SK-N-SH (cell line): ENCODE measurements at regions not wholly inside any gene's neighbourhood (a gene's known extent, or its start where the extent isn't known, plus 50 kb on each side); places are given as distances from the start of the nearest gene placed in this dataset.

Source experiments
- CHD2 ChIP-seq: fragments of 150-350 bp; IDR thresholded peaks from 2 replicates; pipeline ENCODE4 v1.6.1; 2018; ENCODE audit warnings: low read length; ENCODE audit not compliant: partially characterized antibody
- EP300 ChIP-seq, 2 experiments: IDR thresholded peaks; 2 replicates each; pipeline versions ENCODE4 v1.4.0 to v1.6.1; 2012; ENCODE audit warnings: borderline replicate concordance in 1 of 2, low read depth in 1 of 2, low read length in 1 of 2
- FOXJ3 ChIP-seq: sonication (generic); formaldehyde crosslinking; IDR thresholded peaks from 2 replicates; pipeline ENCODE4 v1.5.1; 2020; ENCODE audit warnings: mild to moderate bottlenecking, missing genetic modification reagents
- POLR2AphosphoS5 ChIP-seq: IDR thresholded peaks from 2 replicates; pipeline ENCODE4 v1.6.1; 2012; ENCODE audit warnings: low read depth, low read length
- RAD21 ChIP-seq: IDR thresholded peaks from 2 replicates; pipeline ENCODE4 v1.6.1; 2012; ENCODE audit warnings: mild to moderate bottlenecking, low read length
- RCOR1 ChIP-seq: fragments of 150-350 bp; IDR thresholded peaks from 2 replicates; pipeline ENCODE4 v1.6.1; 2017; ENCODE audit warnings: antibody characterized with exemption, low read length
- RXRA ChIP-seq: IDR thresholded peaks from 2 replicates; pipeline ENCODE4 v1.4.0; 2012; ENCODE audit warnings: low read depth, mild to moderate bottlenecking, borderline replicate concordance
- TAF1 ChIP-seq: IDR thresholded peaks from 2 replicates; pipeline ENCODE4 v1.6.1; 2012; ENCODE audit warnings: low read depth, mild to moderate bottlenecking, low read length, moderate library complexity, borderline replicate concordance
- TCF12 ChIP-seq: IDR thresholded peaks from 2 replicates; pipeline ENCODE4 v1.4.0; 2012
- USF1 ChIP-seq: IDR thresholded peaks from 2 replicates; pipeline ENCODE4 v1.4.0; 2012; ENCODE audit warnings: low read depth, borderline replicate concordance
- USF2 ChIP-seq: fragments of 150-350 bp; IDR thresholded peaks from 2 replicates; pipeline ENCODE4 v1.6.1; 2017; ENCODE audit warnings: antibody characterized with exemption, low read length, low read depth, borderline replicate concordance
- TF ChIP-seq, protein P1 (sequence below): fragments of 200-600 bp; sonication (generic); IDR thresholded peaks from 2 replicates; pipeline ENCODE4 v1.6.1; 2017; ENCODE audit warnings: antibody characterized with exemption, mild to moderate bottlenecking, moderate library complexity
- TF ChIP-seq, protein P2 (sequence below): IDR thresholded peaks from 2 replicates; pipeline ENCODE4 v1.4.0; 2012; ENCODE audit warnings: low read depth

GRCh38 chr3:66836363-66837152 is 161.5 kb upstream of the KBTBD8 start:
- TF ChIP-seq EP300 (IDR thresholded peaks at IDR 0.05; ENCODE audit: borderline replicate concordance in 1 of 2, low read depth in 1 of 2, low read length in 1 of 2), result no peak
- TF ChIP-seq, protein P1, sequence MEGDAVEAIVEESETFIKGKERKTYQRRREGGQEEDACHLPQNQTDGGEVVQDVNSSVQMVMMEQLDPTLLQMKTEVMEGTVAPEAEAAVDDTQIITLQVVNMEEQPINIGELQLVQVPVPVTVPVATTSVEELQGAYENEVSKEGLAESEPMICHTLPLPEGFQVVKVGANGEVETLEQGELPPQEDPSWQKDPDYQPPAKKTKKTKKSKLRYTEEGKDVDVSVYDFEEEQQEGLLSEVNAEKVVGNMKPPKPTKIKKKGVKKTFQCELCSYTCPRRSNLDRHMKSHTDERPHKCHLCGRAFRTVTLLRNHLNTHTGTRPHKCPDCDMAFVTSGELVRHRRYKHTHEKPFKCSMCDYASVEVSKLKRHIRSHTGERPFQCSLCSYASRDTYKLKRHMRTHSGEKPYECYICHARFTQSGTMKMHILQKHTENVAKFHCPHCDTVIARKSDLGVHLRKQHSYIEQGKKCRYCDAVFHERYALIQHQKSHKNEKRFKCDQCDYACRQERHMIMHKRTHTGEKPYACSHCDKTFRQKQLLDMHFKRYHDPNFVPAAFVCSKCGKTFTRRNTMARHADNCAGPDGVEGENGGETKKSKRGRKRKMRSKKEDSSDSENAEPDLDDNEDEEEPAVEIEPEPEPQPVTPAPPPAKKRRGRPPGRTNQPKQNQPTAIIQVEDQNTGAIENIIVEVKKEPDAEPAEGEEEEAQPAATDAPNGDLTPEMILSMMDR, result peak; percentile 40
- no peak for TF ChIP-seq FOXJ3 (CRISPR knock-in tag)
- TF ChIP-seq USF2, result no peak
- no peak for TF ChIP-seq POLR2AphosphoS5
- TF ChIP-seq RAD21, result peak; percentile 12; the same call in 1 of the 2 replicates
- no peak for TF ChIP-seq CHD2
- TF ChIP-seq RXRA, result no peak
- no peak for TF ChIP-seq TAF1
- no peak for TF ChIP-seq USF1
- TF ChIP-seq, protein P2, sequence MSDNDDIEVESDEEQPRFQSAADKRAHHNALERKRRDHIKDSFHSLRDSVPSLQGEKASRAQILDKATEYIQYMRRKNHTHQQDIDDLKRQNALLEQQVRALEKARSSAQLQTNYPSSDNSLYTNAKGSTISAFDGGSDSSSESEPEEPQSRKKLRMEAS, result no peak
- TF ChIP-seq RCOR1, result no peak
- TF ChIP-seq TCF12, result no peak
